ENCODE measurements at regions not wholly inside any gene's neighbourhood (a gene's known extent, or its start where the extent isn't known, plus 50 kb on each side); places are given as distances from the start of the nearest gene placed in this dataset.
"Not testable (repeated sequence)": the region's sequence is repeated elsewhere in the genome, so short reads cannot be mapped to it uniquely, and the experiment has no call there.

DNA sequence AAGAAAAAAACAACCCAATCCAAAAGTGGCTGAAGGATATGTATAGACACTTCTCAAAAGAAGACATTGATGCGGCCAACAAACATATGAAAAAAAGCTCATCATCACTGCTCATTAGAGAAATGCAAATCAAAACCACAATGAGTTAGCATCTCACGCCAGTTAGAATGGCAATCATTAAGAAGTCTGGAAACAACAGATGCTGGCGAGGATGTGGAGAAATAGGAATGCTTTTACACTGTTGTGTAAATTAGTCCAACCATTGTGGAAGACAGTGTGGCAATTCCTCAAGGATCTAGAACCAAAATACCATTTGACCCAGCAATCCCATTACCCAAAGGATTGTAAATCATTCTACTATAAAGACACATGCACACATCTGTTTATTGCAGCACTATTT lies 107.2 kb downstream of the ARL4C start:
- TF ChIP-seq POLR2AphosphoS5 (IDR thresholded peaks at IDR 0.05) = not testable (repeated sequence)
- TF ChIP-seq, protein P1, sequence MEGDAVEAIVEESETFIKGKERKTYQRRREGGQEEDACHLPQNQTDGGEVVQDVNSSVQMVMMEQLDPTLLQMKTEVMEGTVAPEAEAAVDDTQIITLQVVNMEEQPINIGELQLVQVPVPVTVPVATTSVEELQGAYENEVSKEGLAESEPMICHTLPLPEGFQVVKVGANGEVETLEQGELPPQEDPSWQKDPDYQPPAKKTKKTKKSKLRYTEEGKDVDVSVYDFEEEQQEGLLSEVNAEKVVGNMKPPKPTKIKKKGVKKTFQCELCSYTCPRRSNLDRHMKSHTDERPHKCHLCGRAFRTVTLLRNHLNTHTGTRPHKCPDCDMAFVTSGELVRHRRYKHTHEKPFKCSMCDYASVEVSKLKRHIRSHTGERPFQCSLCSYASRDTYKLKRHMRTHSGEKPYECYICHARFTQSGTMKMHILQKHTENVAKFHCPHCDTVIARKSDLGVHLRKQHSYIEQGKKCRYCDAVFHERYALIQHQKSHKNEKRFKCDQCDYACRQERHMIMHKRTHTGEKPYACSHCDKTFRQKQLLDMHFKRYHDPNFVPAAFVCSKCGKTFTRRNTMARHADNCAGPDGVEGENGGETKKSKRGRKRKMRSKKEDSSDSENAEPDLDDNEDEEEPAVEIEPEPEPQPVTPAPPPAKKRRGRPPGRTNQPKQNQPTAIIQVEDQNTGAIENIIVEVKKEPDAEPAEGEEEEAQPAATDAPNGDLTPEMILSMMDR (IDR thresholded peaks at IDR 0.05) = not testable (repeated sequence)

Data from prostate gland (tissue), 2 donors.